LoVo (cell line): ENCODE measurements at regions not wholly inside any gene's neighbourhood (a gene's known extent, or its start where the extent isn't known, plus 50 kb on each side); places are given as distances from the start of the nearest gene placed in this dataset.
"Not testable (repeated sequence)": the region's sequence is repeated elsewhere in the genome, so short reads cannot be mapped to it uniquely, and the experiment has no call there.

Experiments
- DNase-seq: peaks from one replicate; pipeline ENCODE4 v3.0.0-alpha.2; 2016; ENCODE audit warnings: low spot score

- no peak for DNase-seq
Measured at GRCh38 chr3:66809595-66809958, 188.5 kb upstream of the KBTBD8 start.

- DNase-seq: no peak
Measured at GRCh38 chr3:66812136-66812535, 186.0 kb upstream of the KBTBD8 start.

GRCh38 chr3:66812741-66813140, 185.4 kb upstream of the KBTBD8 start:
- DNase-seq: no peak

GRCh38 chr3:66816090-66816761, 181.9 kb upstream of the KBTBD8 start:
- DNase-seq: peak; percentile 55

- DNase-seq: no peak
Measured at GRCh38 chr3:66817951-66818557, 180.1 kb upstream of the KBTBD8 start.

- DNase-seq: no peak
Measured at GRCh38 chr3:66819993-66820501, 178.1 kb upstream of the KBTBD8 start.

- peak; percentile 44 for DNase-seq
Measured at GRCh38 chr3:66822186-66823008, 175.7 kb upstream of the KBTBD8 start.

GRCh38 chr3:66823009-66823397, 175.1 kb upstream of the KBTBD8 start:
- DNase-seq: no peak

GRCh38 chr3:66823532-66823931, 174.6 kb upstream of the KBTBD8 start:
- no peak for DNase-seq

GRCh38 chr3:66825375-66825774, 172.7 kb upstream of the KBTBD8 start:
- no peak for DNase-seq

- DNase-seq: no peak
Measured at GRCh38 chr3:66827726-66828125, 170.4 kb upstream of the KBTBD8 start.

GRCh38 chr3:66828303-66828702, 169.8 kb upstream of the KBTBD8 start:
- DNase-seq: no peak

- DNase-seq: no peak
Measured at GRCh38 chr3:66830301-66830700, 167.8 kb upstream of the KBTBD8 start.

GRCh38 chr3:66831931-66832330, 166.2 kb upstream of the KBTBD8 start:
- DNase-seq: no peak

GRCh38 chr3:66836363-66837152, 161.5 kb upstream of the KBTBD8 start:
- DNase-seq: no peak

GRCh38 chr3:66838704-66839103, 159.4 kb upstream of the KBTBD8 start:
- DNase-seq: no peak

- DNase-seq: no peak
Measured at GRCh38 chr3:66839508-66839907, 158.6 kb upstream of the KBTBD8 start.

- not testable (repeated sequence) for DNase-seq
Measured at GRCh38 chr3:66842761-66843464, 155.2 kb upstream of the KBTBD8 start.

- DNase-seq: no peak
Measured at GRCh38 chr3:66851894-66852613, 146.1 kb upstream of the KBTBD8 start.

GRCh38 chr3:66854601-66855151, 143.4 kb upstream of the KBTBD8 start:
- DNase-seq: no peak

GRCh38 chr3:66856533-66856932, 141.6 kb upstream of the KBTBD8 start:
- no peak for DNase-seq
